Endothelial cell (in vitro differentiated cells): ENCODE measurements at regions not wholly inside any gene's neighbourhood (a gene's known extent, or its start where the extent isn't known, plus 50 kb on each side); places are given as distances from the start of the nearest gene placed in this dataset.
"Not testable (repeated sequence)": the region's sequence is repeated elsewhere in the genome, so short reads cannot be mapped to it uniquely, and the experiment has no call there.

ENCODE experiments used
- DNase-seq: peaks from one replicate; pipeline ENCODE4 v3.0.0; 2021; ENCODE audit warnings: low spot score
- H3K27ac Mint-ChIP-seq: one replicate; pipeline ENCODE4 v1.8.0; 2021; ENCODE audit warnings: mixed read lengths, inconsistent platforms; ENCODE audit not compliant: unreplicated experiment
- H3K27me3 Mint-ChIP-seq: one replicate; pipeline ENCODE4 v1.8.0; 2021; ENCODE audit warnings: mild to moderate bottlenecking, moderate library complexity, mixed read lengths, inconsistent platforms; ENCODE audit not compliant: unreplicated experiment
- H3K36me3 Mint-ChIP-seq: one replicate; pipeline ENCODE4 v1.8.0; 2021; ENCODE audit warnings: mild to moderate bottlenecking, low read depth, mixed read lengths, inconsistent platforms; ENCODE audit not compliant: unreplicated experiment
- H3K4me1 Mint-ChIP-seq: one replicate; pipeline ENCODE4 v1.8.0; 2021; ENCODE audit warnings: mild to moderate bottlenecking, mixed read lengths, inconsistent platforms; ENCODE audit not compliant: unreplicated experiment
- H3K4me3 Mint-ChIP-seq: one replicate; pipeline ENCODE4 v1.8.0; 2021; ENCODE audit warnings: mild to moderate bottlenecking, mixed read lengths, inconsistent platforms; ENCODE audit not compliant: unreplicated experiment
- H3K9me3 Mint-ChIP-seq: one replicate; pipeline ENCODE4 v1.8.0; 2021; ENCODE audit warnings: mixed read lengths, inconsistent platforms; ENCODE audit not compliant: unreplicated experiment
- TF ChIP-seq, protein P1 (sequence below): fragments of 200-600 bp; sonication (generic); IDR thresholded peaks from one replicate; pipeline ENCODE4 v1.5.0; 2021; ENCODE audit warnings: antibody characterized with exemption; ENCODE audit not compliant: unreplicated experiment

DNA sequence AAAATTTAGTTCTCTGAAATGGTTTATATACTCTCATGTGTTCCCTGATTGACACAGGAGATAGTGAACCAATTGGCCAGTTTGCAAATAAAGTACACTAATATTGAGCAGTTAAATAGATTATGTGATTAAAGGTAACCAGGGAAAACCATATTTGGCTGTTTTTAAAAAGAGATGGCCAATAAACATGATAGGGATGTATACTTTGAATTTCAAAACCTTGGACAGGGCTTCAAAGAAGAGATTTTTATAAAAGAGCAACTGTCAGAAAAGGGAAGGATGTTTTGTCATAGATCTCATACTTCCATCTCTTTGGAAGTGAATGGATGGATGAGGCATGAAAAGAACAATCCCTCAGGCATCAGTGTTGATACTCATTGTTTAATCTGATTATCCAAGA, 825.3 kb downstream of the STIM2 start:
- Mint-ChIP-seq H3K4me3 (no peak overlapping the region), H3K27me3 (peaks cover 3% of the 10 kb centered on the region), H3K9me3 (no peaks in the 10 kb centered on the region)

GRCh38 chr4:27692158-27692557, 831.5 kb downstream of the STIM2 start:
- TF ChIP-seq, protein P1, sequence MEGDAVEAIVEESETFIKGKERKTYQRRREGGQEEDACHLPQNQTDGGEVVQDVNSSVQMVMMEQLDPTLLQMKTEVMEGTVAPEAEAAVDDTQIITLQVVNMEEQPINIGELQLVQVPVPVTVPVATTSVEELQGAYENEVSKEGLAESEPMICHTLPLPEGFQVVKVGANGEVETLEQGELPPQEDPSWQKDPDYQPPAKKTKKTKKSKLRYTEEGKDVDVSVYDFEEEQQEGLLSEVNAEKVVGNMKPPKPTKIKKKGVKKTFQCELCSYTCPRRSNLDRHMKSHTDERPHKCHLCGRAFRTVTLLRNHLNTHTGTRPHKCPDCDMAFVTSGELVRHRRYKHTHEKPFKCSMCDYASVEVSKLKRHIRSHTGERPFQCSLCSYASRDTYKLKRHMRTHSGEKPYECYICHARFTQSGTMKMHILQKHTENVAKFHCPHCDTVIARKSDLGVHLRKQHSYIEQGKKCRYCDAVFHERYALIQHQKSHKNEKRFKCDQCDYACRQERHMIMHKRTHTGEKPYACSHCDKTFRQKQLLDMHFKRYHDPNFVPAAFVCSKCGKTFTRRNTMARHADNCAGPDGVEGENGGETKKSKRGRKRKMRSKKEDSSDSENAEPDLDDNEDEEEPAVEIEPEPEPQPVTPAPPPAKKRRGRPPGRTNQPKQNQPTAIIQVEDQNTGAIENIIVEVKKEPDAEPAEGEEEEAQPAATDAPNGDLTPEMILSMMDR = peak; percentile 64
- Mint-ChIP-seq H3K27me3 (peaks cover 3% of the 10 kb centered on the region), H3K4me1 (no peaks in the 10 kb centered on the region), H3K27ac (no peak overlapping the region), H3K36me3 (no peaks in the 10 kb centered on the region), H3K9me3 (no peaks in the 10 kb centered on the region), H3K4me3 (no peak overlapping the region)
- DNase-seq = peak; percentile 12

More for the DNA sequence above, 825.3 kb downstream of the STIM2 start:
- Mint-ChIP-seq H3K4me1 (peaks cover 4% of the 10 kb centered on the region), H3K27ac (no peak overlapping the region), H3K36me3 (no peaks in the 10 kb centered on the region)
- TF ChIP-seq, protein P1 = no peak
- DNase-seq = no peak

DNA sequence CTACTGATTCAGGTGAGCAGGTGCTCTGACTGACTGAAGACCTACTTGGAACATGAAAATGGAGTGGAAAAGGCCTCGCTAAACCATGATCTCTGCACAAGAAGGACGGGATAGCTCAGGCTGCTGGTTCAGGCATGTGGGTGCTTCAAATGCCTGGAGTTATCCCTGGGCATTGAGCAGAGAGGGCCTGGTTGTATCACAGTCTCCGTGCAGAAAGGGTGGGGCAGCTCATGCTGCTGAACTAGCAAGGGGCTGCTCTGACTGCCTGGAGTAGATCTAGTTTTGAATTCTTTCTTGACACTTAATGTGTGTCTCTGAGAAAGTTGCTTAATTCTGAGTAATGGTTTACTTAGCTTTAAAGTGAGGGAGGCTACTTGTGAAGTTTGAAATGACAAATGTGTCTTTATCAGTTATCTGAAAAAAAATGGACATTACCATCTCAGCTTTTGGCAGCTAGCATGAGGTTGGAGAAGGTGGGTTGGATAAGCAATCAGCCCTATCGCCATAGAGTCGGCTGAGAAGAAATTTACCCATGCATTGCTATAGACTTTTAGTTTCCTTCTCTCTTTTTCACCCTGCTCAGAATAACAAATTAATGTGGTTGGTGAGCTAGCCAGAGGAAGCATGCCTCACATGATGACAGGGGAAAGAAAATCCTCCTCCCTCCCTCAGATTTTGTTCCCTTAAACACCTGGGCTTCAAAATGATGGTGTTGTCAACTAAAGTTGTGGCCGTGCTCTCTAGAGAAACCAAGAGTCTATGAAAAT, 832.4 kb downstream of the STIM2 start:
- Mint-ChIP-seq H3K36me3 (no peaks in the 10 kb centered on the region), H3K4me3 (no peak overlapping the region), H3K27me3 (peaks cover 3% of the 10 kb centered on the region), H3K4me1 (no peaks in the 10 kb centered on the region), H3K9me3 (no peaks in the 10 kb centered on the region), H3K27ac (no peak overlapping the region)
- TF ChIP-seq, protein P1 = no peak
- DNase-seq = no peak

DNA sequence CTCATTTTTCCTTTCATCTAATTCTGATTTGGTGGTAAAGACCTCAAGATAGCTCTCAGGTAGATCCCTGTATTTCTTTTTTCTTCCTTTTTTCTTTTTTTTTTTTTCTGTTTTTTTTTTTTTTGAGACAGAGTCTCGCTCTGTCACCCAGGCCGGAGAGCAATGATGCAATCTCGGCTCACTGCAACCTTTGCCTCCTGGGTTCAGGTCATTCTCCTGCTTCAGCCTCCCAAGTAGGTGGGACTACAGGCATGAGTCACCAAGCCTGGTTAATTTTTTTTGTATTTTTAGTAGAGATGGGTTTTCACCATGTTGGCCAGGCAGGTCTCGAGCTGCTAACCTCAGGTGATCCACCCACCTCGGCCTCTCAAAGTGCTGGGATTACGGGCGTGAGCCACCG, 835.6 kb downstream of the STIM2 start:
- not testable (repeated sequence) for H3K36me3 Mint-ChIP-seq, H3K27me3 Mint-ChIP-seq, H3K9me3 Mint-ChIP-seq, DNase-seq, H3K4me1 Mint-ChIP-seq, H3K27ac Mint-ChIP-seq, H3K4me3 Mint-ChIP-seq

DNA sequence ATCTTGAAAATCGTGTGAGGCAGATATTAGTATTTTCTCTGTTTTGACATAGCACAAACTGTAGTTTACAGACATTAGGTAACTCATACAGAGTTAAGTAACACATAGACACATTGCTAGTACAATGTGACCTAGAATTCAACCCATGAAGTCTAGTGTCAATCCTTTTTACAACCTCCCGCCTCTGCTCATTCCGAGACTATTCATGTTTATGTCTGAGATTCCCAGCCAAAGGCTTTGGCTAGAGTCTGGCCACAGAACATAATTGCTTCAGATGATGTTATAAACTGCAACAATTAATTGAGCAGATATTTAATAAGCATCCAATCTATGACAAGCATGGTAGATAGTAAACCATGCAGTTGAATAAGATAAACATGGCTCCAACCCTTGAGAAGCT, 841.0 kb downstream of the STIM2 start:
- Mint-ChIP-seq H3K36me3 (no peaks in the 10 kb centered on the region), H3K4me3 (no peak overlapping the region), H3K27me3 (no peaks in the 10 kb centered on the region), H3K27ac (no peak overlapping the region), H3K9me3 (no peaks in the 10 kb centered on the region), H3K4me1 (no peaks in the 10 kb centered on the region)
- TF ChIP-seq, protein P1 = no peak
- no peak for DNase-seq
